ENCODE measurements at regions not wholly inside any gene's neighbourhood (a gene's known extent, or its start where the extent isn't known, plus 50 kb on each side); places are given as distances from the start of the nearest gene placed in this dataset.

DNA sequence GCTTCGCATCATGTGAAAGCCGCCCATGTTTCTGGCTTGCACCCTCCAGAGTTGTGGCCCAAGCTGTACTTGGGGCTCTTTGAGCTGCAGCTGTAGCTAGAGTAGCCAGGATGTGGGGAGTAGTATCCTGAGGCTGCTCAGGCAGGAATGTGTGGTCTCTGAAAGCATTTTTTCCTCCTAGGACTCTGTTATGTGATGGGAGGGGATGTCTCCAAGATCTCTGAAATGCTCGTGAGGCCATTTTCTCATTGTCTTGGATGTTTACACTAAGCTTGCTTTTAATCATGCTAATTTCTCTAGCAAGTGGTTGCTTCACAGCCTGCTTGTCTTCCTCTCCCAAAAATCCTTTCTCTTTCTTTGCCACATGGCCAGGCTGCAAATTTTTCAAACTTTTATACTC lies 687.6 kb downstream of the DCDC2C start:
- no peak for DNase-seq

DNA sequence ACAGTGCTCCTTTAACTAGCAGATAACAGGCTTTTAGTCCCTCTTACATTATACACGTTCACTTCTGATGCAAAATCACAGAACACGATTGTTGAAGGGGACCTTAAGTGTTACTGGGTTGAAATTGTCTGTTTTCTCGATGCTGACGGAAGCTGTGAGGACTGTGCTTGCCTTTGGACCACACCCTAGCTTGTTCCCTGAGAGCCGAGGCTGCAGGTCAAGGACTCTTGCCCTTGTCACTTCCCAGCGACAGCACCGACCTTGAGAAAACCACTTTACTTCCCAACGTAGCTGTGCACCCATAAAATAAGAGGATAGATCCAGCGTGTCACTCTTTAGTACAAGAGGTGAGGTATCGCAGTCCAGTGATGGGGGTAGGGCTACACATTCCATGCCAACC lies 701.0 kb downstream of the DCDC2C start:
- no peak for DNase-seq

DNA sequence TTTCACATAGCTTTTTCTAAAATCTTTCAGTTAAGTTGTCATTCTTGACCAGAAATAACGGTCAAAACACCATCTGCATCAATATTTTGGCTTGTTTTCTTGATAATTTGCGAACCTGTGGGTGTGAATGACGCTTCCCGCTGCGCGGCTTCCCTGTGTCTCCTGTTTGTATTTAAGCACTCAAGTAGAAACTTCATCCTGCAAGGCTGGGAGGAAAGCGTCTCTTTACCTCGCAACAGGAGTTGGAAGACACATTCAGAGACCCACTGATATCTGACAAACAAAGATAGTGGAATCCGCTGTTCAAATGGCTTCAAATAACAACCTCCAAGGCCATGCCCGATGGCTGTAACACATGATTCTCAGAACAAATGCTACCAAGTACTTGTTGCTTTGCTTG lies 704.9 kb downstream of the DCDC2C start:
- DNase-seq = no peak

DNA sequence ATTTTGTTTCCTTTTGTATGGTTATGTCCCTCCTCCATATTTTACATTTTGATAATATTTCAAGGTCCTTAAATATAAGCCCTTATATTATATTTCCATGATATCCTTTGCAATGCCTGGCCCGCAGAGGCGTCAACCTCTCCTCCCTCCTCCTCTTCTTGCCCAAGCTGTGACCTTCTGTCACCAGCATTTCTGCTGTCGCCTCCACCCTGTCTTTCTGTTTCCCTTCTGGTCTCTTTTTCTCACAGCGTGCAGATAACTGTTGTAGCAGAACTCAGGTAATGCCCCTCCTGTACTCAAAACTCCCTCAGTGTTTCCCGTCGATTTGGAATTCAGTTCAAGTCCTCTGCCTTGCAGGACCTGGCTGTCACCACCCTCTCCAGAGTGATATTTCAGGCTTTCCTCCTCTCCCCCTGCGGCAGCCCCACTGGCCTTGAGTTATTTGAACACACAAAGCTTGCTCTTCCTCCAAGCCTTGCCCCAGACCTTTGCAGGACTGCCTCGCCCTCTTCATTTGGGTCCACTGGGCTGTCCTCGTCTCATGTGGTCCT lies 709.3 kb downstream of the DCDC2C start:
- DNase-seq = no peak

DNA sequence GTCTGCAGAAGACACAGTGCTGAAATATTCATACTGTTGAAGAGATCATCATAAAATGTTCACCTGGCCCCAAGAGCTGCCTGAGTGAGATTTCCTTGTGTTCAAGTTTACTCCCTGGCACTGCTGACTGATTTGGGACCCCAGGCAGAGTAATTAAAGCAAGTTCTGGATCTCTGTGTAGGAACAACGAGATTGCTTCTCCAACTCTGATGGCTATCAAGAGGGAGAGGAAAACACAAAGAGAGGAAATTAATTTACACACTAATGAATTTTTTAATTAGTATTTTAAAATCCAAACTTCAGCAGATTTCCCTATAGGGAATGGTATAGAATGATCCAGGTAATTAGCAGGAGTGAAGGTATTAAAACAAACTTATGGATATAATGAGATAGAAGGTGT lies 711.8 kb downstream of the DCDC2C start:
- no peak for DNase-seq

DNA sequence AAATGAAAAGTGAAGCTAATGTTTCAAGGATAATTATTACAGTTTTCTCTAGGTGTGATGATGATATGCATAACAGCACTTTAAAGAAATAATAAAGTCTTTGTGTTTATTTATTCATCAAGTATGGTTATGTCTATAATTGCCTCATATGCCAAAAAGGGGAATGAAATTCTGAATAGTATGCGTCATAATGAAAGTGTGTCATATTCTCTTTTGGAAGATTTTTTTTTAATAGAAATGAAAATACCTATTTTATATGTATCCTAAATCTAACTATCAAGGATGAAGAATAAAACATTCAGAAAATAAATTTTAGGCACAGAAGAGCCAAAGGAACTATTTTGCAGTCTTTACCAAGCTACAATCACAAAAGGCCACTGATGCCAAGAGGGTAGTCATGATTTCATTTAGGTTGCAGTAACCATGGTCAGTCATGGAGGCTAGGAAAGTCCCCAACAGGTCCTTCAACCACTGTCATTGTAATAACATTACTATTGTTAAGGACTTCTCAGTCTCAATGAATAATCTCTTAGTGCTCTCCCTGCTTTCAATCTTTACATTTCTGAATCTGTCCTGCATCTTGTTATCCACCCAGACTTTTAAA lies 712.5 kb downstream of the DCDC2C start:
- no peak for DNase-seq

DNA sequence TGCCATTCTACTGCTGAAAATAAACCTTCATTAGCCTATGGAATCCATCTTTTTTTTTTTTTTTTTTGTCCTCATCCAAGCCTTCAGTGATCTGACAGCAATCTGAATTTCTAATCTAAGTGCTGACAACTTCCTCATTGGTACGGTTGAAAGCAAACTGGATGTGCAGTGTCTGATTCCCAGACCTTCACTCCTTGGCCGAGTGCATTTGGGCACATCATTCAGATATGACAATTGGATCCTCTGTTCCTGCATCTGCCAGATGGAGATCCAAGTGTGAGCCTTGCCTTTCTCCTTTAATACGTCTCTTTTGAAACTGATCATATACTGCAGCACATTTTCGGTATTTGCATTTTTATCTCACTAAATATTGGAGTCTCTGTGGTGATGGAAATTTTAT lies 713.1 kb downstream of the DCDC2C start:
- no peak for DNase-seq

DNA sequence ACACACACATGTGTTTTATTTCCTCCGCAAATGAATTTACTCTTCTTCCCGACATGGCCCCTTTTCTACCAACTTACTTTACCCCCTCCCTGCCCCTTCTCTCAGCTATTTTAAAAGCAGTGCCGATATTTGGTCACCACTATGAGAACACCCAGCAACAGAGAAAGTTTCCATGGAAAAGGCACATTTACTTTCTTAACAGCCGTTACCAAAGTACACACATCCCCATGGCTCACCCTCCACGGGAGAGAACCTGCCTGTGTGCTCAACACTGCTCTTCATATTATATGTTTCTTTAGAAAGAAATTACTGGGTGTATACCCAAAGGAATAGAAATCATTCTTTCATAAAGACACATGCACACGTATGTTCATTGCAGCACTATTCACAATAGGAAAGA lies 714.4 kb downstream of the DCDC2C start:
- DNase-seq = no peak

DNA sequence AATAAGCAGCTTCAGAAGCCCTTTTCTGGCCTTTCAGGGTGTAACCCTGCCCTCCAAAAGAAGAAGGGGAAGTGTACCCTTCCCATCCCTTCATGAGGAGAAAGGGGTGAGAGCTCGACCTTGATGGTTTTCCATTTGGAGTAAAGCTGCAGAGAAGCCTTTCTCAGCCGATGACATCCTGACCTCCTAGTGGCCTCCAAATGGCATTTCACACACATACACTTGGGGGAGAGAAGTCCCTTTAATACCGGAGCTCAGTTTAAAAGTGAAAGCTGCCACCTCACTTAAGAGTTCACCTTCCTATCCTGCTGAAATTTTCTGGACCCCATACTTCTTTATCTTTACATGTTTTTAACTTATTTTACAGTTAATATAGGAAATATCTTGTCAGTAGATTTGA lies 716.7 kb downstream of the DCDC2C start:
- DNase-seq = no peak

DNA sequence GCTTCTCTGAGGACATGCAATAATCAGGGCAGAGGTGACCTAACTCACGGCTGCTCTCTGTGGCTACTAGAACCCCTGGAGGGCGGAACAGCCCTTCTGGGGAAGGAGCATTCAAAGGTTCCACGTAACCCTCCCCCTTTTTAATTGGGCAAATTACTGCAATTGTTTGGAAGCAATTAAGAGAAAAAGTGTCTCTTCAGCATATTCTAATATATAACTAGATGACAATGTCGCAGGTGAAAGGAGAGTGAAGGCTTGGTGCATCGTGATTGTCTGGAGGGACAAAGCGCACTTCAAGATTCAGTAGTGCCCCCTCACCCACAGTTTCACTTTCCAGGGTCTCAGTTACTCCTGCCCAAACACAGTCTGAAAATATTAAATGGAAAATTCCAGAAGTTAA lies 720.8 kb downstream of the DCDC2C start:
- no peak for DNase-seq

DNA sequence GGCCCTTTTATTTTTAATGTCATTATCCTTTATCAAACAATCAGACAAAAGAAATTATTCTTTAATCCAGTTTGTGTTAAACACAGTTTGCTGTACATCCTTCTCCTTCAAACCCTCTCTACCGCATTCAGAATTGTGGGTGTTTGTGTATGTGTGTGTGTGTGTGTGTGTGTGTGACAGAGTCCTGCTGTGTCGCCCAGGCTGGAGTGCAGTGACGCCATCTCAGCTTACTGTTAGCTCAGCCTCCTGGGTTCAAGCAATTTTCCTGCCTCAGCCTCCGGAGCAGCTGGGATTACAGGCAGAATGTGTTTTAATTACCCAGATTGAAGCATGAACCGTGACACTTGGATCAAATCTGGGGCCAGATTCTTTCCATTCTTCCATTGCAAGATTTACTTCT lies 723.7 kb downstream of the DCDC2C start:
- no peak for DNase-seq

DNA sequence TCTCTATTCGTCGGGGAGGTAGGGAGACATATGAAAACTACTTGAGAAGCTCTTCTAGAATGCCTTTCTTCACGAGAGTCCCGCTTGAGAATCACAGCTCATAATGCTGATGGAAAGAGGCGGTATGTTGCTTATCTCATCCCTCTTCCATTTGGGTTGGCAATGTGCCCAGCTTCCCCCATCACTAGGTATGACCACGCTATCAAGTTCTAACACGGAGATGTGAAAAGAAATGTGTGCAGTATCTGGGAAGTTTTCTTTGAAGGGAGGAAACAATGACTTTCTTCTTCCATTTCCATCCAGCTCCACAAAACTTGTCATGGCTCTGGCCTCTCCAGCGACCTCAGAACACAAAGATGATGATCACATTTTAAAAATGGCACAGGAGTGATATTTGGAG lies 742.4 kb downstream of the DCDC2C start:
- DNase-seq = no peak

DNA sequence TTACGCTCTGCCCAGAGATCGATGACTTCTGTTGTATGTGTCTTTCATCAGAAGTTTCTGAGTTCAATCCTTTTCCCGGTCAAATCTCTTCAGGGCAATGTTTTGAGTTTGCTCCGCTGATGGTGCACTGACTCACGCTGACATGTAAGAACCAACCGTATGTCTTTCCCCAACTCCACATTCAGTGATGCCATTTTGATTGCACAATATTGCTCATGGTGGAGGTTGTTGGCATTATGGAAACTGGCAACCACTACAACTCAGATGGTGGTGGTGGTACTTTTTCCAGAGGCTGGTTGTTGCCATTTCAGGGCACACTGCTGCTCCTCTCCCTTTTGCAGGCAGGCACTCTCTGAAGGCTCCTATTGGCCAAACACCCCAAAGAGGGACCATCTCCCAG lies 751.5 kb downstream of the DCDC2C start:
- no peak for DNase-seq

DNA sequence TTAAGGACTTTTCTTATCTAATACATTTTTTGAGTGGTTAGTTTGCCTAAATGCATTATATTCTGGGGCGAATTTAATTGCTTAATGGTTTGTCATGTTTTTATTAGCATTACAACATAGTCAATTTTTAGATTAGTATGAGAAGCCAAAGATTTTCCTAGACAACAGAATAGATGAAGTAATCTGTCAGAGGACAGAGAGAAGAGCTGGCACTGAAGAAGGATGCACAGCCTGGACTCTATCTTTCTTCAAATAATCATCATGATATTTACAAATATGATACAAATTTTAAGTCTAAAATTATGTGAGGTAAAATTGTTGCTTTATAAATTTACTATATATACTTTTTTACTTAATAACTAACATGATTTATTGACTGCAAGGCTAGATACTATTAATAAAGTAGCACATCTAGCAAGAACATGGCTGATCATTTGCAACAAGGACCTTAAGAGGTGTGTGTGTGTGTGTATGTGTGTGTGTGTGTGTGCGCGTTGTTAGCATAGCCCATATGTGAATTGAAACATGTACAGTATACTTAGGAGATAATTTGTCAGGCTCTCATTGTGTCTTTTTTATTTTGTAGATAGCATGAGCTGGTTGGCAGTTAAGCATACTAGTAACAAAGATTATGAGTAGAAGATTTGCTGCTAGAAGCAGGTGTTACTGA lies 752.2 kb downstream of the DCDC2C start:
- DNase-seq = no peak

DNA sequence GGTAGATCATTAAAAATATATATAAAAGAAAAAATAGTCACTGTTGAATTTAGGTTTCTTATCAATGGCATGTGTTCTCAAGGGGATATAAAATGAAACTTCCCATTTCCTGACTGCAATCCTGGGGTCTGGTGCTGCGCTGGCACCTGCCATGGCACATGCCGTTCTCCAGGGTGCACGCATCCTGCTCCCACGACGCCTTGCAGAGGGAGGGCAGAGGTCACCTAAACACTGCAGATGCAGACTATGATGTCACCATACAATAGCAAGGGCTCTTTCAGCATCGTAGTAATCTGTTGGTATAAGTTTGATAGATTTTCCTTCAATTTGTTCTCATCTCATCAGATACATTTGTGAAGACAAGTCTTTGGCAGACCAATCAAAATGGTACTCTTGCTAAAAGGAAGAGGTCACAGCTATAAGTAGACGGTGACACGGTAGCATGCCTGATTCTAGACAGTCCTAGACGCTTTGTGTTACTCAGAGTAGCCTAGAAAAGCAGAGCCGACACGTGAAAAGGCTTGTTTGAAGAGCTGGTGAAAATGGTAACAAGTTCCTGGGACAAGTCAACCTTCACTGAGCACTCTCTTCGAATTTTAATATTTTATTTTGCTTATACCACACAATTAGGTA lies 761.4 kb downstream of the DCDC2C start:
- no peak for DNase-seq

DNA sequence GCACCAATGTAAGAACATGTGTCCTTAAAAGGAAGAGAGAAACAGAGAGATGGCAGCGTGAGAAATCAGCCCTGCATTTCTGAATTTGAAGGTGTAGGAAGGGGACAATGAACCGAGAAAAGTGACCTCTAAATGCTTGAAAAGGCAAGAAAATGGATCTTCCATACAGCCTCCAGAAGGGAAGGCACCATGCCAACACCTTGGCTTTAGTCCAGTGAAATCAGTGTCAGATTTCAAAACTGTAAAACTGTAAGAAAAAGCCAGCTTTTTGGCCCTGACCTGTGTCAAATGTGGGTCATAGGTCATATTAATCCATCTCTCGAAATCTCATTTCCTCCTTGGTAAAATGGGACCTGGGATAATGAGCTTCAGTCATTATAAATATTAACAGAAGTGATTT lies 762.3 kb downstream of the DCDC2C start:
- no peak for DNase-seq

DNA sequence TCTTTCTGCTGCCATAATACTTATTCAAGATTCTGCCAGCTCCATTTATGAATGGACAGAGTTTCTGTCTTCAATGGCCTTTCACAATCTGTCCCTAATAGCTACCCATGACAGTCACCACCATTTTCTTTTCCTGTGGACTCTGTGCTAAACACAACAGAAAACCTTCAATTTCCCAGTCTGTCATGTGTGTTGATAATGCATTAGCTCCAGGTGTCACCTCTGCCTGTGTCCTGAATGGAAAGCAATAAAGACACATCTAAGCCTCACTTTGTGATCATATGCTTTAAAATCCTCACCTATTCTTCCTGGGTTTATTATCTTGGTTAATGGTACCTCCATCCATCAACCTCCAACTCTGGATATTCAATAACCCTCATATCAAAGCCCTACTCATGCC lies 772.2 kb downstream of the DCDC2C start:
- no peak for DNase-seq

DNA sequence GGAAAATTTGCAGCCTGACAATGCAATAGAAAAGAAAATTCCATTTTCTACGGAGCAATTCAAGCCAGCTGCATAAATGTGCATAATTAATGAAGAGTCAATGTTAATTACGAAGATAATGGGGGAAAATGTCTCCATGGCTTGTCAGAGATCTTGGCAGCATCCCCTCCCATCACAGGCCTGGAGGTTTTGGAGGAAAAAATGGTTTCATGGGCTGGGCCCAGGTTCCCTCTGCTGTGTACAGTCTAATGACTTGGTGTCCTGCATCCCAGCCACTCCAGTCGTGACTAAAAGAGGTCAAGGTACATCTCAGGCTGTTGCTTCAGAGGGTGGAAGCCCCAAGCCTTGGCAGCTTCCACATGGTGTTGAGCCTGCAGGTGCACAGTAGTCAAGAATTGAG lies 779.7 kb downstream of the DCDC2C start:
- DNase-seq = no peak

DNA sequence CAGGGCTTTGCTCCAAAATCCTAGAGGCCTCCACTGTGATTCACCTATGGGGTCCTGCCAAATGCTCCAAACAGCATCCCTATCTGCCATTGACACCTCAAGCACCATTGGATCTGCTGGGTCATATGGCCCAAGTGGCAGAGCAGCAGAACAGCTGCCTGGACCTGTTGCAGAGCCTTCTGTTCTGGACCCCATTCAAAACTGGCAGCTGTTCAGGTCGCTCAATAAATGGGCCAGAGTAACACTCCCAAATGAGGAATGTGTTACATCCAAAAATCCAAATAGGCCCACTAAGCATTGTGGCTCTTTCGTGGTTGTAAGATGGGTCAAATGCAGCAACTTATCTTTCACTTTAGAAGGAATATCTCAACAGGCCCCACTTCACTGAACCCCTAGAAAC lies 783.6 kb downstream of the DCDC2C start:
- no peak for DNase-seq

DNA sequence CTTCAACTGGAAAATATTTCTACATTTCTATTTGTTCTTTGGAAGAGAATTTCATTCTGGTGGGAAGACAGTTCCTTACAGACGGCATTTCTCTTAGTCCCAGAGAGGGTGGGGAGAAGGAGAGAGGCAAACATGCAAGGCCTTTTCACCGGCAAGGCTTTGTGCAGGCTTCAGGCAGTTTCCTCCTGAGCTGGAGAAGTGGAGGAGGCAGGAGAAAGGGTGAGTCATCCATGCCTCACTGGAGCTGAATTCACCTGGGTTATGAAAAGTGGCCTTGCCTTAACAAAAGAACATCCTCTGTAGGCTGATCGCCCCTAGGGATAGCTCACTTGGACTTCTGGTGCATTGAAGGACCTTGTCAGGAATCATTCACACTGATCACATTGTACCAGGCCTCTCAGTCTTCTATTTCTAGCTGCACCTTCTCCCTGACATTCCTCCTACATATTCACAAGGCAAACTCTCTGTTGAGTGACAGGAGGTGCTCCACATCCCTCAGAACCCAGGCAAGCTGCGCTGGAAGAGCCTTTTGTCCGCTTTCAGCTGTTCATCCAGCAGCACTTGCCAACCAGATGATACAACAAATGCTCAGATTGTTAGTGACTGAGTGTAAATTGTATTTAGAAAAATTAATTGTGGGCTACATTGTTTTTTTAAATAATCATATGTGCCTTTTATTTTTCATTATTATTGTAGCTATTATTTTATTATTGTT lies 796.1 kb downstream of the DCDC2C start:
- no peak for DNase-seq

DNA sequence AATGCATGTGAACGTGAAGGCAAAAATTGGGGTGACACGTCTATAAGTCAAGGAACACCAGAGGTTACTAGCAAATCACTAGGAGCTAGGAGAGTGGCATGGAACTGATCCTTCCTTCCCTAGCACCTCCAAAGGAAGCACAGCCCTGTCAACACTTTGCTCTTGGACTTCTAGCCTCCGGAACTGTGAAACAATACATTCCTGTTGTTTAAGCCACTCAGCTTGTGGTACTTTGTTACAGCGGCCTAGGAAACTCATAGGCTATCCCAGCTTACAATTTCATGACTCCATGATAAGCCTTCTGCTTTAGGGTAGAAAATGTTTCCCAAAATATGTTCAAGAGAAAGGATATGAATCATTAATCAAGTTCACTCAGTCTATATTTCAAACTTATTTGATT lies 798.1 kb downstream of the DCDC2C start:
- DNase-seq = no peak

DNA sequence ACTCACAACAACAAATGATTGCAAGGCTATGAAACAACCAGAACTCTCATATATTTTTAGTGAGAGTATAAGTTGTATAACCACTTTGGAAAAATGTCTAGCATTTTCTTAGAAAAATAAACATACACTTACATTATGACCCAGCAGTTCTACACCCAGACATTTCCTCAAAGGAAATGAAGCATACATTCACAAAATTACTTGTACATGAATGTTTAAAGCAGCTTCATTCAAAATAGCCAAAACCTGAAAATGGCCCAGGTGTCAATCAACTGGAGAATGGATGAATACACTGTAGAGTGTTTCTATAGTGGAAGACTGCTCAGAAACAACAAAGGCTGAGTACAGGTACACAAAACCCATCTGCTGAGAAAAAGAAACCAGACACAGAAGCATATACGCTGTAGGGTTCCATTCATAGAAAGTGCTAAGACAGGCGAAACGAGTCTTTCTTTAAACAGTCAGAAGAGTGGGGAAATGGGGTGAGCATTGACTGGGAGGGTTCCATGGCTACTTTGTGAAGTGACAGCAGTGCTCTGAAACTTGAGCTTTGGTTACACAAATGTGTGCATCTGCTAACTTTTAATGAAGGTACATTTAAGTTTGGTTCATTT lies 799.0 kb downstream of the DCDC2C start:
- DNase-seq = no peak

DNA sequence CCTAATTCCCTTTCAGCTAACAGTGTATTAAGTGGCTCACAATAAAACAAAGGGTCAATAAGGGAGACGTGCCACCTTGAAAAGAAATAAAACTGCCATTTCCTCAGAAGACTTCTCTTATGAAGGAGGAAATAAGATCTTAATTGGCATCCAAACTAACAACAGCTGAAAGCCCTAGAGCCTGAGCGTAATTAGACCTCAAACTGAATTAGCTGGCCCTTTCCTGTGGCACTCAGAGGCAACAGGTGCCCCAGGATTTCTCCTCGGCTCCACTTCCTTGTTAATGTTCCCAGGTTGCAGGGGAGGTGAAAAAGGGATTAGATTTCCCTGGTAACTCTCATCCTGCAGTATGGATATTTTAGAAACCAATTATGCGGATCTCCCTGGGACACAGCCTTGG lies 804.3 kb downstream of the DCDC2C start:
- no peak for DNase-seq
